ENCODE measurements at regions not wholly inside any gene's neighbourhood (a gene's known extent, or its start where the extent isn't known, plus 50 kb on each side); places are given as distances from the start of the nearest gene placed in this dataset.
"Not testable (repeated sequence)": the region's sequence is repeated elsewhere in the genome, so short reads cannot be mapped to it uniquely, and the experiment has no call there.

- no peak for DNase-seq
Observed at GRCh38 chr20:51305316-51306052, 237.0 kb downstream of the NFATC2 start.

- DNase-seq: no peak
Observed at GRCh38 chr20:51303731-51304670, 238.5 kb downstream of the NFATC2 start.

DNA sequence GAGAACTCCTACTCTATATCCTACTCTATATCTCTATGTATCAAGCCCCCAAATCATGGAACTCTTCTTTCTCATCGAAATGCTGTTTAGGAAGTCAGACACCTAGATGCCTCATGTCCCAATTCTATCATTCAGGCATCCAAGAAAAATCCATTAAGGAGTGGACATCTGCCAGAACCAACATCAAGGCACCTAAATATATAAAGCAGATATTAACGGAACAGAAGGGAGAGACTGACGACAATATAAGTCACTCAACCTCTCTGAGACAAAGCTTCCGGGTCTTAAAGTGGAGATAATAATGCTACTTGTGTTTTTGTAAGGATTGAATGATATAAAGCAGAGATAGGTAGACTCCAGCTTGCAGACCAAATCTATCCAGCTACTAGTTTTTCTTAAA is 241.5 kb downstream of the NFATC2 start:
- DNase-seq: no peak

GRCh38 chr20:51300104-51300503 is 242.4 kb downstream of the NFATC2 start:
- no peak for DNase-seq

GRCh38 chr20:51299413-51299812 is 243.1 kb downstream of the NFATC2 start:
- no peak for DNase-seq

DNA sequence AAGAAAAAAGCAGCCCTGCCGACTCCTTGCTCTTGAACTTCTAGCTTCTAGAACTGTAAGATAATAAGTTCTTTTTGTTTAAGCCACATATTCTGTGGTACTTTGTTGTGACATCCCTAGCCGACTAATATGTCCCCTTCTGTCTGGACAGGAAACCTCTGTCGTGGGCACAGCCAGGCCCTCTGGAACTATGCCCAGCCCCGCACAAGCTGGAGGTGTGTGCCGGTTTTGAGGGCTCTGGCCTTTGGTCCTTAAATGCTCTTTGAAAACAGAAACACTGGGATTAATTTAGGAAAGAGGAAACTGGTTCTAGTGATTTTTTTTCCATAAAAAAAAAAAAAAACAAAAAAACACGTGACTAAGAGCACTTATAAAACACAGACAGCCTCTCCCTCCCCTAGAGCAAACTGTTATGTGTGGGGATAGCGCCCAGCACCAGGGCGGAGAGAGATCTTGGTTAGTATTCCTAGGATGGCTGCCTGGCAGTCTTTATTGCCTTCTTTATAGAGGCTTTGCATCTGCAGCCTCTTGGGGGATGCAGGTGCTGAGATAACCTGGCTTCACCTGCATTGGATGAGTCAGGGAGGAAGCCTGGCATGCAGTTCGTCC is 244.3 kb downstream of the NFATC2 start:
- DNase-seq: no peak

DNA sequence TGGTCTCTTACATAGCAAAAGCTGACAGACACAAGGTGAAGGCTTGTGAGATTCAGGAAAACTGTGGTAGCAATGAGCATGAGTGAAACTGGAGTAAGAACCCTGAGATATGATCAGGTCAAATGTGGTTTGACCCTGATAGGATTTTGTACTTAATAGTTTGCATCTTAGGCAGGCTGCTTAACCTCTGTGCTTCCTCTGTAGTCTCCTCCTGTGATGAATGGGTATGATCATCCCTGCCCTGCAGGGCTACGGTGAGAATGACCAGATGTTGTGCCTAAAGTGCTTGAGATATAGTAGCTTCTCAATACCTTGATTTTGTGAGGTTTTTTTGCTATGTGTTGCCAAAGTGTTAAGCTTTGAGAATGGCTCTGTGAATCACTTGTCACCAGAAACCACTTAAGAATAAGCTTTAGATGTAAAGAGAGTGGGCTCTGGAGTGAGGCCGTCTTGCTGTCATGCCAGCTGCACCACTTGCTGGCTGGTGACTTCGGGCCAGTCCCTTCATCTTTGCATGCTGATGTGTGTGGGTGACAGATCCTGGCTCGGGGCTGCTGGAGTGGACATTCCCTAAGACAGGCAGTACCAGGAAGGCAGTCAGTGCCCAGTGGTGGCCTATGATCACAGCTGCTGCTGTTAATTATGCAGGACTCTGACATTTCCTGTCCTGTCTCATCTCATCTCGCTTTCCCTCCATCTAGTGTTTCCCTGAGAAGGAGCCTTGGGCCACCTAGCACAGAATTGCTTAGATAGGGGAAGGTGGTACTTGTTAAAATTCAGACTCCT is 254.7 kb downstream of the NFATC2 start:
- DNase-seq: no peak

DNA sequence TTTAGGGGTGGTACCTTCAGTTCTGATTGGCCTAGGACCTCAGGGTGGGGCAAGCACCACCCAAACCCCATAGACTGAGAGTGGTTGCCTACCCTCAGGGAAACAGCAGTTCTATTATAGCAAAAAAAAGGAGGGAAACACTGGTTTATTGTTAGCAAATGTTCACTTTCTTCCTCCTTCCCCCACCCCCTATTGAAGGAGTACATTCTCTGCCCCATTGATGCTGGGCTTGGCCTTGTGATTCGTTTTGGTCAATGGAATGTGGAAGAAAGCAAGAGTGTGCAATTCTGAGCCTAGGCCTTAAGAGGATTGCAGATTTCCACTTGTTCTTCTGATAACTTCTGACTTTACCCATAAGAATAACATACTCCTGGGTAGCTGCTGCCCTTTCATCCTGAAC is 255.8 kb downstream of the NFATC2 start:
- DNase-seq: no peak

GRCh38 chr20:51285684-51286083 is 256.8 kb downstream of the NFATC2 start:
- DNase-seq: no peak

- DNase-seq: no peak
Observed at GRCh38 chr20:51284871-51285270, 257.6 kb downstream of the NFATC2 start.

GRCh38 chr20:51284176-51284575 is 258.3 kb downstream of the NFATC2 start:
- no peak for DNase-seq

- DNase-seq: no peak
Observed at GRCh38 chr20:51281521-51281920, 258.6 kb upstream of the KCNG1 start.

DNA sequence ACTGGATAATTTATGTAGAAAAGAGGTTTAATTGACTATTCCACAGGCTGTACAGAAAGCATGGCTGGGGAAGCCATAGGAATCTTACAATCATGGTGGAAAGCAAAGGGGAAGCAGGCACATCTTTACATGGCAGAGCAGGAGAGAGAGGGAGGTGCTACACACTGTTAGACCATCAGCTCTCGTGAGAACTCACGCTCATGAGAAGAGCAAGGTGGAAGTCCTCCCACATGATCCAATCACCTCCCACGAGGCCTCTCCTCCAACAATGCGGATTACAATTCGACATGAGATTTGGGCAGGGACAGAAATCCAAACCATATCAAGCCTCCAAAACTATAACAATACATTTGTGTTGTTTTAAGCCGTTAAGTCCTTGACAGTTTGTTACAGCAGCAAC is 257.1 kb upstream of the KCNG1 start:
- DNase-seq: no peak

DNA sequence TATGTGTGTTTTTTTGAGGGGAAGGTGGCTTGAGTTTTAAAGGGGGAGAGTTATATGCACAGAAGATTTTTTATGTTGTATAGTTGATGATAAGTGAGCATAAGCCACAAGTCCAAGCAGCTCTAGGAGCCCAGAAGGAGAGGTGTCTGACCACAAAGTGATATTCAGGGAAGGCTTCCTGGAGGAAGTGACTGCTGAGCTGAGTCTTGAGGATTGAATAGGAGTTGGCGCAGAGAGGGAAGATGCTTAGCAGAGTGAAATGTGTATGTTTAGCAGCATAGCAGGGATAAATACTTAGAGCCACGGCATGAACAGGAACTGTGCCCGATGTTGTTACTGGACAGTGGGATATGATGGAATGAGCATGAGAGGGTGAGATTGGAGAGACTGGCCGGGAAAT is 255.1 kb upstream of the KCNG1 start:
- no peak for DNase-seq

DNA sequence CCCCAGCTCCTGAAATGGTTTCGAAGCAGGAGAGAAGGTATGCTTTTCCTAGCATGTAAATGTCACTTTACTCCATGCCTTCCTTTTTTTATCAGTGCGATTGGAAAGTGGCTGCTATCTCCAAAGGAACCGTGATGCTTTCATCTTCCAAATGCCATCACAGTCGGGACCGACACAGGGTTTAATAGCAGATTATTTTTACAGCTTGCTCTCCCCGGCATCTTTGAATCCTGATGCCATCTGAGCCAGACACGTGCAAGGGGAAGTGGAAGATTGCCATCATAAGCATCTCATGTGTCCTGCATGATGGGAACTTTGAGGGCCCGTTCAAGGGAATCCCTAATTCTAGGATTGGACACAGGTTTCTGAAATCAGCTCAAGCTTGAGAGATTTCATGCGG is 253.4 kb upstream of the KCNG1 start:
- DNase-seq: no peak

GRCh38 chr20:51275826-51276225 is 252.9 kb upstream of the KCNG1 start:
- DNase-seq: no peak

DNA sequence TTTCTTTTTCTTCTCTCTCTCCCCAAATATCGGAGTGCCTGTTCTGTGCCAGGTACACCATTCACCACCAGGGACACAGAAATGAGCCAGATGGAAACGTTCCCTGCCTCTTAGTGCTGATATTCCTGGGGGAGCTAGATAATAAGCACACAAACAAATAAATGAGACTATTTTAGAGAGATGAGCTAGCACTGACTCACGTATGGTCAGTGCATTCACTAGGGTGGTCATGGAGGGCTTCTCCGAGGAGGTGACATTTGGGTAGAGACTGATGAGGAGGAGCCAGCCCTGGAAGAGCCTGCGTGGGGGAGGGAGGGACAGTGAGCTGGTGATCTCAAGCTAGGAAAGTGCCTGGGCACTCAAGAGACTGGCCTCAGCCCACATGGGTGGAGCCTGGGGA is 252.3 kb upstream of the KCNG1 start:
- DNase-seq: no peak

DNA sequence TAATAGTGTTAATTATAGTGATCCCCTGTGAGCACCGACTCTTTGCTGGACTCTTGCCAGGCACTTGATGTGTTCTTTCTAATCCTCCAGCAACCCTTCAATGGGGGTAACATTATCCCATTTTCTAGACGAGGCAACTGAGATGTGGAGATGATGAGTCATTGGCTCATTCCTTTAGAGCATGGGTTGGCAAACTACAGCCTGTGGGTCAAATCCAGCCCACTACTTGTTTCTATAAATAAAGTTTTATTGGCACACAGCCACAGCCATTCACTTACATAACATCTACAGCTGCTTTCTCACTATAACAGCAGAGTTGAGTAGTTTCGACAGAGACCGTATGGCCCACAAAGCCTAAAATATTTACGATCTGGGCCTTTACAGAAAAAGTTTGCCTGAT is 249.5 kb upstream of the KCNG1 start:
- no peak for DNase-seq

DNA sequence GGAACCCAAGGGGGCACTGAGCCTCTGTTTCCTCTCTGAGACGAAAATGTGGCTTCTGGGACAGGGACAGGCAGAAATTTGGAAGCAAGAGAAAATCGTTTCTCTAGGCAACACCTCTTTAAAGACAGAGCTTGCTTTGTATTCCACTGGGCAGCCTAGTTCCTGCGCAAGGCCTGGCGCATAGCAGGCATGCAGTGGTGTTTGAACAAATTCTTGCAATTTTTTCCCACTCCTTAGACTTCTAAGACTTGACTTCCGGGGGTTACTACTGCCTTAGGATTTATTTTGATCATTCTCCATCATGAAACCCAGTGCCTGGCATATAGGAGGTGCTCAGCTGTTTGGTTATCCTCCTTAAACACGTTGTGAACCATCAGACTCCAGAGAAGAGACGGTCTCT is 249.0 kb upstream of the KCNG1 start:
- no peak for DNase-seq

- not testable (repeated sequence) for DNase-seq
Observed at GRCh38 chr20:51271289-51271688, 248.4 kb upstream of the KCNG1 start.

- no peak for DNase-seq
Observed at GRCh38 chr20:51269671-51270070, 246.8 kb upstream of the KCNG1 start.

GRCh38 chr20:51267679-51268078 is 244.8 kb upstream of the KCNG1 start:
- DNase-seq: no peak
